ENCODE measurements at regions not wholly inside any gene's neighbourhood (a gene's known extent, or its start where the extent isn't known, plus 50 kb on each side); places are given as distances from the start of the nearest gene placed in this dataset.

DNA sequence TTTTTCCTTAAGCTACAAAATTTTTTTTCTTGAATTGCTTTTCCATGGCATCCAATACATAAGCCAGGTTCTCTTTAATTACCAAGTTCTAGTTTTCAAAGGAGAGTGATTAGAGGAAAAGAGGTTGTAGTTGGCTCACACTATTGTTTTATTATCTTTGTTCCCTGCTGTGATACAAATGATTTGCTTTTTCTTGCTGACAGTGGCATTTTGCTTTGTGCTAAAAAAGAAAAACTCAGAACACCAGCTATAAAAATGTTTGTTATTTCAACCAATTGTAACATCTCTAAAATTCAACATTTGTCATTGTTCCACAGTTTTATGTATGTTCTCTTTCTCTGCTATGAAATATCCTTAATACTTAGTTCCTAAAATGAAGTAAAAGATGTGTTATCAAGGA, 1817.2 kb downstream of the STIM2 start:
- DNase-seq = no peak

DNA sequence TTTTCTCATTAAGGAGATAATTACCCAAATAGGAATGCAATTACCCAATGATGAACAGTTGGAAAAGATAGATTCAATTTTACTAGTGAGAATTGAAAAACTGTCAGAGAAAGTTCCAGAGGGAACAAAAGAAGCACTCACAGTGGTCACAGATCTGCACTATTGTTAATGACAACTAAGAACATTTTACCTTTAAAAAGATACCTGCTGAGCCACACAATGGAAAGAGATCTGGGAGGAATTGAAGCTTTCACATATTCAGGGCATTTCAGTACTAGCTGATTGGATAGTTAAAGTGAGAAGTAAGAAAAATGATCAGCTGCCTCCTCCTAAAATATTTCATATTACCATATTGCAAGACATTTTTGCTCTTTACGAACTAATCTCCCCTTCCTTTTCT, 1822.2 kb downstream of the STIM2 start:
- no peak for DNase-seq

DNA sequence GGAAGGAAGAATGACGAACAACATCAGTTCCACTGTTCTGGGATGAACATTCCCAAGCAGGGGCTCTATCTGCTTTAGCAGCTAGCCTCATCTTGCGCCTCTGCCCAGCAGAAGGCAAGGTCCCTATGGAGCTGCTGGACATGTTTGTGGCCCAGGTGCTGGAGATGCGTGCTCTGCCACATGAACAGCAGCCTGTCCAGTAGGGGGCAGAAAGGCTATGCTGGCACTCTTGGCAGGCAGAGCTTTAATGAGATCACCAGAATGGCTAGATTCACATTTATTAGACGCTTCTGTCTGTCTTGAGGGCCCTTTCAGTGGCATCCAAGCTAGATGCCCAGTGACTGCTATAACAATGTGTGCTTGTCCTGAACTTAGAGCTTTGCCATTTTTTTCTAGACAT, 1826.0 kb downstream of the STIM2 start:
- DNase-seq = no peak

DNA sequence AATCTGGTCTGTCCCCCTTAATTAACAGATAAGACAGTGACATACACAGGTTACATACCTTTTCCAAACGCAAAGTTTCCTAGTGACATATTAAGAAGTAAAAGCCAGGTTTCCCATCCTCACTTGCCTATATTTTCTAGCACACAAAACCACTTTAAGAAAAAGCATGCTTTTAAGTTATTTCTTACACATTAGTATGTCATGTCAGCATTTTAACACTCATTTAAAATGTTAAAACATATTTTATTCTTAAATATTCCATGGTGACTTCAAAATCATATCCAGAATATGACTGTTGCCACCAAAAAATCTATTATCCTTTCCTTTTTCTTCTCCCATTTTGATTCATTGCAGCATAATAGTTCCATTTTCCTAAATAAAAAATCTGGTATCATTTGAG, 1830.2 kb downstream of the STIM2 start:
- no peak for DNase-seq

DNA sequence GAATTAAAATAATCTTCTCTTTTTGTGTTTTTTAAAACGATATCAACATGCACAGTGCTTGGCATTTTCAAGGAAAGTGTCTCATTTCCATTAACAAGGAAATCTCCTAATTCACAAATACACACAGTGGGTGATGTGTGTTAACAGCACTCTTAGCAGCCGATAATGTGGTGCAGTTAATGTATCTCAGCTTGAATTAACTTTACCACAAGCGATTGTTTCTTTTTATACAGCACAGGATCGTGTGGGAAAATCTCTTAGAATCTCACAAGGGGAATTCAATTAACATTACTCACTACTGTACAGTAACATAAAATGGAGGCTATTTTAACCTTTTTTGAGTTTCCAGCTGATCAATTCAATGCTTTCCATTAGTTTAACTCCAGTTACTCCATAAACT, 1841.9 kb downstream of the STIM2 start:
- DNase-seq = no peak

DNA sequence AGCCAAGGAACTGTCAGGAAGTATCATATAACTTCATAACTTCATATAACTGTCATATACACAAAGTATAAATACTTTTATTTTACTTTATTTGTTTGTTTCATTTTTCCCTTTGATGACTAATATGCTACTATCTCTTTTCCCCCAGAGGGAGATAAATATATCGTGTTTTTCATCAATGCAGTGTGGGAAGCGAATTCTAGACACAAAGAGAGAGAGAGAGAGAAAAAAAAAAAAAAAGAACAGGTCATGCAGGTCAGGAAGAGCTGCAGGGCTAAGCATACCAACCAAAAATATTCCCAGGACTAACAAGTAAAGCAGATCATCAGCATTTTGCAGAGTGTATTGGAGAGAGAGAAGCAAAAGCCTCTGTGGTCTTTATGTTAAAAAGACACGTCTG, 1849.2 kb downstream of the STIM2 start:
- DNase-seq = no peak

DNA sequence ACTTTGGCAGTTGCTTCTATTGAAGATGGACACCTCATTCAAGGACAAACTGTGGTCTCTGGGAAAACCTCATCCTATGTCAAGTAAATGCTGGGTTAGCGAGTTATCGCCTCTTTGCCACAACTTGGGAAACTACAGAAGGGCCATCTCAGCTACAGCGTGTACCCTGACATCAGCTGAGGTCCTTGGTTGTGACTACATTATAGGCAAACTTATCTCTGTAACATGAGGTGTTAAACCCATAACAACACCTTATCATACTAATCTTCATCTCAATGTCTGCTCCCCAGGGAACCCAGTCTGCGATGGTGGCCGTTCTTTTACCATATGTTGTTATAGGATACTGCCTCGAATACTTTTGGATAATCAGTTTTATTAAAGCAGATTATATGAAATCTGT, 1862.7 kb downstream of the STIM2 start:
- no peak for DNase-seq

DNA sequence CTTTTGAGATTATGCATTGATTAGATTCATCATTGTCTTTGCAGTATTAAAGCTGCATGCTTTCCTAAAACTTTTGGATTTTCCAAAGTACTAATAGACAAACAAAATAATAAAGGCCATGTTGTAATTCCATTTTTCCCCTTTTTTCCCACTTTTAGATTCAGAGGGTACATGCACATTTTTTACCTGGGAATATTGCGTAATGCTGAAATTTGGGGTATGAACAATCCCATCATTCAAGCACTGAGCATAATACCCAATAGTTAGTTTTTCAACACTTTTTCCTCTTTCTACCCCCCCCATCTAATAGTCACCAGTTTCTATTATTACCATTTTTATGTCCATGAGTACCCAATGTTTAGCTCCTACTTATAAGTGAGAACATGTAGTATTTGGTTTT, 1863.6 kb downstream of the STIM2 start:
- no peak for DNase-seq

DNA sequence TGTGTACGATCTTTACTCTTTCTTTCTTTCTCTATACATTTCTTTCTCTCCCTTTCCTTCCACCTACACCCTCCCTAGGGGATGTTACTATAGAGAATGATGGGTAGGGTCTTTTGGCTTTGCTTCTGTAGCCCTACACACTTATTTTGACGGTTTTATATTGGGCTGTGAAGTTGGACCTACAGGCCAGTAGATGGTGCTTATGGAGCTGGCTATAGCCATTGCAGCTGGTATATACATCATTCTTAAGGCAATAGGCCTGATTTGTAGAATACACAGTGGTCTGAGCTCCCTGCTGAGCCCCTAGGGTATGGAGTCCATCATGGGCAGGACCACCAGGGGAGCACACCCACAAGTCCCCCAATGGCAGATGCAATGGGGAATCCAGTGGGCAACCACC, 1869.7 kb downstream of the STIM2 start:
- no peak for DNase-seq

DNA sequence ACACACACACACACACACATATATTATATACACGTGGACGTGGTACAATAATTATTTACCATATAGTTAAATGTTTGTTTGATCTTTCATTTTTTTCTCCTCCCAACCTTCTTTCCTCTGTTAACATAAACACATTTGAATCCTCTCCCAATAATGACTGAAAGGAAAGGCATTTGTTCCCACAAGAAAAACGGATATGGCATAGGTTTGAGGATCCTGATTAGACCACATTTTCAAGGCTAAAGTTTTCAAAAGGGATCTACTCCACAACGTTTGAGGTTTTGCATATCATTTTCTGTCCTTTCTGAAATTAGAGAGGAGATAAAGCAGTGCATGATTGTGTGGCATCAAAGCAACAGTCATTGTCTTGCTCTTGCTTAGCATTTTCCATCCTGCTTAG, 1883.4 kb downstream of the STIM2 start:
- DNase-seq = no peak

DNA sequence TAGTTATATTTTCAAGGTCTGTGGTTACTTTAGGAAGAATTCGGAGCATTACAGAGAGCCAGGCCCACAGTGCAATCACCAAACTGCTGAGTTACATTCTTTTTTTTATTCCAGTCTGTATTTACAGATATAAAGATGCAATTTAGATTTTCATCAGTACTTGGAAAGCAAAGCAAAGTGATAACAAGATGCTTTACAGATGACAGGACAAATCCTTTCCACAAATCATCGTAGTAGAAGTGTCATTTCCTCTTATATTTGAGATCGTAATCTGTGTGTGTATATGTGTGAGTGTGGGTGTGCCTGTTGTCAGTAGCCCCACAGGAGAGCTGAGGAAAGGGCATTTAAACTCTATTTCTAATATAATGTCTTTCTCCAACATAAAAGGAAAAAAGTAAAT, 1893.7 kb downstream of the STIM2 start:
- no peak for DNase-seq

DNA sequence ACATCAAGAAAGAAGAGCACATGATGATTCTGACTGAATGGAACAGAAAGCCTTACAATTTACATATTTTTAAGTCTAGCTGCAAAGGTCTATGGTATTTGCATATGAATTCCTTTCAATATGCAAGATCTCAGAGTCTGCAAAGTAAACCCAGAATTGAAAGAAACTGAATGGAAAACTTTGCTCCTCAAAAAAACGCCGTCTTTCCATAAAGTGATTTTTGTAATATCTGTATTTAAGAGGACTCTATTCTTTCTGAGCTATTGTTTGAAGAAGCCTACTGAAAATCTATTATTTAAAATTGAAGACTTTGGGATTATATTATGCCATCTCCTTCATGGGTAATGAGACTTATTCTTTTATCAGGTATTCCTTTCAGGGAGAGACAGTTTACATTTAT, 1894.4 kb downstream of the STIM2 start:
- no peak for DNase-seq

DNA sequence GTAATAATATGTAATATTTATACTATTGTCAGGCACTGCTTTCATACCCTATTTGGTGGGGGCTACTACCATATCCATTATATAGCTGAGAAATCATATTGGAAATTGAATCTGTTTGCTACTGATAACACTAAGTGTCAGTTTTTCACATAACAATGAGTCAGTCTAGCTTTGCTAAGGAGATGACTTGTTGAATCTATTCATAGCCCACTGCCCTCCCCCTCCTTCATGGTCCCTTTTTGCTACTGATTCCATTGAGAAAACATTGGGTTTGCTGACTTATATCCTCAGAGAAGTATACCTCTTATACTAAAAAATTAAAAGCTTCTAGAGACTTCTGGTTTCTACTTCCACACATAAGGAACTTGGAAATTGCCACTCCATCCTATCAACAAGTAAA, 1898.4 kb downstream of the STIM2 start:
- DNase-seq = no peak

DNA sequence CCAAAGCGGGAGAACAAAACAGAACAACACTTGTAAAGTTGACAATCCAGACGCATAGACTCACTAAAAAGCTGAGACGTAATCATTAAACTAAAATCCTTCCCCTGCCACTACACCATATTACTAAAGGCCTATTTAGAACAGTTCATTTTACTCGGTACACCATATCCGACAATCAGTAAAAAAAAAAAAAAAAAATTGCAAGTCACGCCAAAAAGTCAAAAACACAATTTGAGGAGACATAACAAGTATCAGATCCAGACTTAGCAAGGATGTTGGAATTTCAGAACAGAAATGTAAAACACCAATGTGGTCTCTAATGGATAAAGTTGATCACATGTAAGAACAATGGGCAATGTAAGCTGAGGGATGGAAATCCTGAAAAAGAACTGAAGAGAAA, 1899.4 kb downstream of the STIM2 start:
- no peak for DNase-seq

DNA sequence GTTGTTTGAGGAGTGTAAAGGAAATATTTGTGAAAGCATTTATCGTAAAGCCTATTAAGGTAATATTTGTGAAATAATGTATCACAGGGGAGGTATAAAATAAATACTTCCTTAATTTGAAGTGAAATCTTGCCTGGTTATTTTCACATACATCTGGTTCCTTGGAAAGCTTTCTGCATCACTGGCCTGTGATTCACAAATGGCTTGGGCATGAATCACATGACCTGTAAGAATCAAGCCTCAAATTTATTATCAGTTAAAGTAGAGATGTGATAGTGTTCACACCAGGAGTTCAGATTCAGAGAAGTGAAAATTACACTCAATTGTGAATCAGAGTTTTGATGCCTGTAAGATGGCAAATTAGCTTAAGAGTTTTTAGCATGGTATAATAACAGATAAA, 1911.4 kb downstream of the STIM2 start:
- no peak for DNase-seq

DNA sequence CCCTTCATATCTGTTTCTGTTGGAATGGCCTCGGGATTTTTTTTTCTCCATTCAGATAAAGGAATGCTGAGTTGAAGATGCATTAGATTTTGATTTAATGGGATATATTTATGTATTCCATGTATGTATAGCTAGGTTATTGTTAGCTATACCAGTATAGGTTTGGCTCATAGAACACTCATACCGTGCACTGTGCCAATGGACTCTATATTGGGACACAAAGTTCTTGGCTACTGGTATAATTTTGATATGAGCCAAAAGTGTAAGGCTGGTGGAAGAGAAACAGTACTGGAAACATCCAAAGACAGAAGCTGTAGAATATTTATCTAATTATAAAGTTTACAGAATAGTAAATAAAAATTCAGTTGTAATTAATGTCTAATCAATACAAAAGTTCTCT, 1912.1 kb downstream of the STIM2 start:
- no peak for DNase-seq

DNA sequence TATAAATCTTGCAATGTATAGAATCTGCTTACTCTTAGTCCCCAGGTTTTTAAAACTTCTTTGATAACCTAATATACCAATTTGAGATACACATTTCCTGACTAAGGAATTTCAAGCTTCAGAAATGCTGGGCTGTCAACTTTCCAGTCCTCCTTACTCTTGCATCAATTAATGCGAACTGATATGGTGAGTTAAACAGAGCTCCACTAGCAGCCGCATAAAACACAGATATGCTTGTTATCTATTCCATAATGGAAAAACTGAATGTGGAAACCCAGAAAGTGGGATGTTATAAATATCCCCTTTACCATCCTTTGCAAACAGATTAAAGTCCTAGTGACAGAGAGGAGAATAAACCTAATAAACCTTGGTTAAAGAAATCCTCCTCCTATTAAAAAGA, 1913.7 kb downstream of the STIM2 start:
- no peak for DNase-seq

DNA sequence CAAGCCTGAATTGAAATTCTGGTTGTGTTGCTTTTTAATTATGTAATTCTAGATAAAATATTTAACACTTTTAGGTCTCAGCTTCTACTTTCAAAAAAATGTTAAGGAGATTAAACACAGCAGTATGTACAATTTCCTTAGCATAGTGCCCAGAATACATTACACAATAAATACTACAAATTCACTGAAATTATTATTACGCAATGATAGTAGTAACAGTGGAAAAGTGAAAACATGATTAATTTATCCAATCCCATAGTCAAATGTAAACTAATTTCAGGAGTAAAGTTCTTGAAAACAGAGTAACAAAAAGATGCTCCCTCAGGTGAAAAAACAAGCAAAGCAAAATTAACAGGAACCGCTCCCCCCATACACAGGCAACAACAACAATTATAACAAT, 1915.4 kb downstream of the STIM2 start:
- no peak for DNase-seq

DNA sequence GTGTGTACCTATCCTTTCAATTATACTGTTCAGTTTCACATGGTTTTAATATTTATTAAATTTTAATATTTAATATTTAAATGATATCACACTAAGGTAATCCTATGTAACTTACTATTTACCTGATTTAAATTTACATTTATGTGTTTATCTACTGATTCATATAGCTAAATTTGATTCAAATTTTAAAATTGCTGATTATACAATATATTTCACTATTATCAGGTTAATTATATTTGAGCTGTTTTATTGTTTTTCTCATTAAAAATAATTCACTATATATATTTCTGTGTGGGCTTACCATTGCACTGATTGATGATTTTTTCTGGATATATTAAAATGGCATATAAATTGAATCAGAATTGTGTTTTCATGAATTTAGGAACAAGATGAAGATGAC, 1923.5 kb downstream of the STIM2 start:
- no peak for DNase-seq

DNA sequence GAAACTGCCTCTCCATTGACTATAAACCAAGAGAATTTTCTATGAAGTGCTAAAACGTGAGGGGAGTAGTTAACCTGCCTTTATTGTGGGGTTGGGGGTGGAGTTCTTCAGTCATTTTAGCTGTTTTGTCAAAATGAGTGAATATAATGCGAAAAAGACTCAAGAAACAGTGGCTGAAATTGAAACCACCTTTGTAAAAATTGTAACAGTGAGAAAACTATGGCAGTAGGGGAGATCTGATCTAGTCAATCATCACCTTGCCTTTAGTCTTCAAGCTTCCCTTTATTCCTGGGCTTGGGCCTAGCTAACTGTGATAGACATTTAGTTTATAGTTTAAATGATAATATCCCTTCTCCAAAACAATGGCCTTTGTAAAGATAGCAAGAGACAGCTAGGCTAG, 1927.3 kb downstream of the STIM2 start:
- DNase-seq = no peak

DNA sequence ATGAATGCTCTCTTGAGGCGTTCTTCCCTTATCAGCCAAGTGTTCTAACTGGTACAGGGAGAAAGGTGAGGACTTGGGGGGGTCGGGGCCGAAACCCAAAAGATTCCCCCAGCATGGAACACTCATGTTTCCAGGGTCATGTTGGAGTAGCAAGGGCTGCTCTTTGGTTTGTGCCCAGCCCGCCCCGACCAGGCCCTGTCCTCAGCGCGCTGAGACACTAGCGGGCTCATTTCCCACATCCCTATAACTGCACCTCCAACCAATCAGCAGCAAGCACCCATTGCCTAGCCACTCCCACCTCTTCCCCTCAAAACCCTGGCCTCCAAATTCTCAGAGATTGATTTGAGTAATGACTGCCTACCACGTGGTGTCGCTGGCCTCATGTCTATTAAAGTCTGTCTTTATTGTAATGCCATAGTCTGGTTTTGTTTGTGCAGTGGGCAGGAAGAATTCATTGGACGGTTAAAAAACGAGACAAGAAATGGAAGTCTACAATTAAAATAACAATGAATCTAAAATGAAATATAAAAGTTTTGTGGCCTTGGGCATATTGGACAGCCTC, 1928.4 kb downstream of the STIM2 start:
- no peak for DNase-seq

DNA sequence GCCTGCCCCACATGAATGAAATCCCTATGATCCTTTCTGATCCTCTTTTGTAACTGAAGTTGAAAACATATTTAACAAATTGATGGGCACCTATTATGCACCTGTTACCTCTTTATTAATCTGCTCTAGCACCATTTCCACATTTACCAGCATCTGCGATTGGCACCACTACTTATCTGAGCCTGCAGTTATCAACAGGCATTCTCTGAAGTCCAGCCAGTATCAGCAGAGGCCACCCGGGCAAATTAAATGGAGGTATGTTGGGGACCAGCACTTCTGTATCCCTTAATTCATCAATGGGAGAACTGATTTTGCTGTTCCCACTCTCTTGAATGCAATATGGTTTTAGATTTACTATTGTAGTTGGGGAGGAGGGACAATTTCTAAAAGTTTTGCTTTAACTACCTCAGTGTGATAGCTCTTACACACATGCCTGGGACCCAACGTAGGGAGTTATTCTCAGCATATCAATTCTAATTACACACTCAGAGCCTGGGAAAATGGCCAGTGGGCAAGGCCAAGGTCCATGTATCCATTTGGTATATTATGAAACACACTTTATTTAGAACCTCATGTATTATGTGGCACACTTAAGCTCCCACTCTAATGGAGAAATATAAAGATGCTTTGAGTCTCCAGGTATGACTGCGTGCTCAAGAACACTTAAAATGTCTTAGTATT, 1927.1 kb upstream of the PCDH7 start:
- DNase-seq = no peak

DNA sequence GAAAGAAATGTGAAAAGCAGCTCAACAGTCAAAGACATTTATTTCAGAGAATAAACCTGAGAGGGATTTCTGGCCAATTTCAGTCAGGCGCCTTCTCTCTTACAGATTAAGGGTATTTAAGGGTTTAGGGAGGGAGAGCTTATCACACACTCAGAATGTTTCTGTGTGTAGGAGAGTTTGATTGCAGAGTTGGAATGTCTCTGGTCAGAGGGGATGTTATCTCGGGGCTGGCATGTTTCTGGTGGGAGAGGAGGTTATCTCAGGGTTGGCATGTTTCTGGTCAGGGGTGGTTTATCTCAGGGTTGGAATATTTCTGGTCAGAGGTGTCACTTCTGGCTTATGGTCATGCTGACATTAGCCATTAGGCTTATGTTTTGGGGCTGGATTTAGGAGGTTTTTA, 1920.5 kb upstream of the PCDH7 start:
- DNase-seq = no peak

DNA sequence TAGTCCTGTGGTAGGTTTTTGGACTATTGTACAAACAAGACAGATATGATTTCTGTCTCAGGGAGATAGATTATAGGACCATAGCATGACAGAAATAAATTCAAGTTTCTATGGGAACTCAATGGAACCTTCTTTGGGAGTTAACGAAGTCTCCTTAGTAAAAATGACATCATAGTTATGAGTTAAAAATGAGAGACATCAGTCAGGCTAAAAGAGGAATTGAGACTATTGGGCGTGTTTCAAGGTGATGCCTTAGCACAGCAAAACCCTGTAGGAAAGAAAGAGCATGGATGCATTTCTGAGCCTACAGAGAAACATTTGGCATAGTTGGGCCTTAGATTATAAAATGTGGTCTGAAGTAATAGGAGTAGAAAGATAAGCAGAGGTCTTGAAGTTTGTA, 1909.1 kb upstream of the PCDH7 start:
- DNase-seq = no peak

DNA sequence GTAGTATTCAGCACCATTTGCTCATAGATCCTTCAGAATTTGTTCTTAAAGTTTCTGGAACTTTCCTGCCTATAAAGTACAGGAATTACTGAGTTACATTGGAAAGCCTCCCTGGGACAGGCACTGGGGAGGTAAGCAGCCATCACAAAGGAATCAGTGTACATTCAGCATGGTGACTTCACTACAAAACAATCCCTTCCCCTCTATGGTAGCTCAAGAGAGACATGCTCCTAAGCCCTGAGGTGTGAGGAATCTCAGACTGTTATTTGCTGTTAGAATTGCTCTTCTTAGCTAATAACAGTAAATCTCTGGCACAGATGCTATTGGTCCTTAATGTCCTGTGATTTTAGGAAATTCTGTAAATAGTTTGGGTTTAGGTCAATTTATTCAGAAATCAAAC, 1898.0 kb upstream of the PCDH7 start:
- DNase-seq = no peak
